GM06990 (cell line): ENCODE measurements at regions not wholly inside any gene's neighbourhood (a gene's known extent, or its start where the extent isn't known, plus 50 kb on each side); places are given as distances from the start of the nearest gene placed in this dataset.
A peak's percentile ranks its signal among the peaks of the same experiment; 100 is the strongest.

Experiments
- DNase-seq: peaks from one replicate; pipeline ENCODE4 v3.0.0-alpha.2; 2011; ENCODE audit not compliant: insufficient read length; ENCODE audit errors: extremely low read depth
- H3K27me3 ChIP-seq: replicated peaks from 2 replicates; pipeline ENCODE4 v1.6.0; 2011; ENCODE audit warnings: low read length; ENCODE audit not compliant: control insufficient read depth, insufficient read depth
- H3K36me3 ChIP-seq: 2 replicates; pipeline ENCODE4 v1.5.1; 2011; ENCODE audit warnings: low read length; ENCODE audit not compliant: control insufficient read depth, insufficient read depth
- H3K4me3 ChIP-seq: replicated peaks from 2 replicates; pipeline ENCODE4 v1.5.1; 2011; ENCODE audit warnings: low read depth, mild to moderate bottlenecking, control low read depth, low read length
- CTCF ChIP-seq: IDR thresholded peaks from 2 replicates; pipeline ENCODE4 v1.5.1; 2011; ENCODE audit warnings: low read length, control low read depth, mild to moderate bottlenecking, inconsistent platforms; ENCODE audit not compliant: insufficient read depth, poor library complexity, severe bottlenecking

DNA sequence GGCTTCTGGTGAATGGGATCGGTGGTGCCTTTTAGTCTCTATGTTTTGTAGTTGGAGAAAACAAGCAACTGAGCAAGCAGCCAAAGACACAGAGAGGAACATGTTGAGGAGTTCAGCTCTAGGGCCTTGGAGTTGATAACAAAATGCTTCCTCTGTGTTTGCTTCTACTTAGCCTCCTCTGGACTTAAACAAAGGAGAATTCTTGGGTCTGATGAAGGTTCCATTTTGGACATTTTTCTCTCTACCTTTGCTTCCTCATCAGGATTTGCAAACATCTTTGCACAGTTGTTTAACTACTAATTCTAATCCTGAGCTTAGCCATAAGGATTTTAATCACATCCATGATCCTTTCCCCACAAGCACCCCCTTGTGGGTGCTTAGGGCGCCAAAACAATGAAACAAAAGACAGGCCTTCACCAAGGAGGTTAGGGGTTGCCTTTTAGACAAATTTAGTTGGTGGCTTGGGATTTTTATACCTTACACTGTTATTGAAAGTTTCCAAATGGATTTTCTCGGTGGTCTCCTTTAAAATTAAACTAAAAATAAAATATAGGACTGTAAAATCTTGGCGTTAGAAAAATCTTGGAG, 148.5 kb upstream of the SATB2 start:
- Histone ChIP-seq H3K27me3 (0 out of 2 replicates have a peak, but pooled peaks cover 1% of the 10 kb centered on the region), H3K36me3 (no peaks in the 10 kb centered on the region), H3K4me3 (no peak overlapping the region)
- no peak for DNase-seq
- TF ChIP-seq CTCF = peak; percentile 21

GRCh38 chr2:199603721-199604291, 146.1 kb upstream of the SATB2 start:
- no peak for TF ChIP-seq CTCF

GRCh38 chr2:199602896-199603717, 145.4 kb upstream of the SATB2 start:
- no peak overlapping the region for H3K4me3 ChIP-seq
- no peaks in the 10 kb centered on the region for H3K27me3 ChIP-seq
- TF ChIP-seq CTCF = no peak
- no peaks in the 10 kb centered on the region for H3K36me3 ChIP-seq
- no peak for DNase-seq

More at GRCh38 chr2:199603721-199604291, 146.1 kb upstream of the SATB2 start:
- Histone ChIP-seq H3K4me3 (no peak overlapping the region), H3K27me3 (0 out of 2 replicates have a peak, but pooled peaks cover 1% of the 10 kb centered on the region), H3K36me3 (no peaks in the 10 kb centered on the region)
- DNase-seq = no peak

DNA sequence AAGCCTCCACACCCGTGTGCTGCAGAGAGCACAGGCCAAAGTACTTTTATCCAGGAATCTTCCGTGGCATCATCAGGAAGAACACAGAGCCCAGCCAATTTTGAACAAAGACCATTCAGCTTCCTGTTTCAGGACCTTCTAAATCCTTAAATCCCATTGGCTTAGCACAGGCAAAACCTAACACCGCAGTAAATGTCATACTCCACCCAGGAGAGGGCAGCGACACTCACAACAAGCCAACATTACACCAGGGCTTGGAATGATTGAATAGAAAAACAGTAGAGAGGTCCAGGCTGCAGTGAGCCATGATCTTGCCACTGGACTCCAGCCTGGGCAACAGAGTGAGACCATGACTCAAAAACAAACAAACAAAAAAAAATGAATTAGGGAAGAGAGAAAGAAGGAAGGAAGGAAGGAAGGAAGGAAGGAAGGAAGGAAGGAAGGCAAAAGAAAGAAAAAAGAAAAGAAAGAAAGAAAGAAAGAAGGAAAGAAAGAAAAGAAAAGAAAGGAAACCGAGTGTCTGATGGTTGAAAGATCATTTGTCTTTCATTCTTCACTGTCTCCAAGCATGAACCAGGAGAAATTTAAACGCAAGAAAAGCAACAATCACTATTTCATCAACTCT, 144.6 kb upstream of the SATB2 start:
- H3K36me3 ChIP-seq = no peaks in the 10 kb centered on the region
- no peak overlapping the region for H3K4me3 ChIP-seq
- TF ChIP-seq CTCF = no peak
- no peaks in the 10 kb centered on the region for H3K27me3 ChIP-seq
- DNase-seq = no peak

- DNase-seq = no peak
- peak; percentile 69 for TF ChIP-seq CTCF
- no peaks in the 10 kb centered on the region for H3K27me3 ChIP-seq
- no peak overlapping the region for H3K4me3 ChIP-seq
- no peaks in the 10 kb centered on the region for H3K36me3 ChIP-seq
Observed at GRCh38 chr2:199596549-199596948, 138.8 kb upstream of the SATB2 start.
